ENCODE measurements at regions not wholly inside any gene's neighbourhood (a gene's known extent, or its start where the extent isn't known, plus 50 kb on each side); places are given as distances from the start of the nearest gene placed in this dataset.
"Not testable (repeated sequence)": the region's sequence is repeated elsewhere in the genome, so short reads cannot be mapped to it uniquely, and the experiment has no call there.

DNA sequence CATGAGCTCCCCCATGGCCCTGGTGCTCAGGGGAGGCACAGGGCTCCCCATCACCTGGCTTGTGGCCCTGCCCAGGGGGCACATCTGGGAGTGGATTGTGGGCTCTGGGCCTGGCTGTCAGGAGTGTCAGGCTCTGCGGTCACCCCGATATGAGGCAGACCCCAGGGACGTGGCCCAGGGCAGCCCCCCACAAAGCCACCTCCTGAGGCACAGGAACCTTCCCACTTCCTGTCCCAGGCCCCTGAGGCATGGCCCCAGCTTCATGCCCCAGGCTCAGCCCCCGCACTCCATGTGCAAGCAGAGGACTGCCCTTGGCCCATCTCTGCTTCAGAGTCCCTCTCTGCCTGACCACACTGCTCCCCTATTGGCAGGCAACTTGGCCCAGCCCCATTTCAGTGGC, 160.3 kb downstream of the PCTP start:
- DNase-seq: no peak

DNA sequence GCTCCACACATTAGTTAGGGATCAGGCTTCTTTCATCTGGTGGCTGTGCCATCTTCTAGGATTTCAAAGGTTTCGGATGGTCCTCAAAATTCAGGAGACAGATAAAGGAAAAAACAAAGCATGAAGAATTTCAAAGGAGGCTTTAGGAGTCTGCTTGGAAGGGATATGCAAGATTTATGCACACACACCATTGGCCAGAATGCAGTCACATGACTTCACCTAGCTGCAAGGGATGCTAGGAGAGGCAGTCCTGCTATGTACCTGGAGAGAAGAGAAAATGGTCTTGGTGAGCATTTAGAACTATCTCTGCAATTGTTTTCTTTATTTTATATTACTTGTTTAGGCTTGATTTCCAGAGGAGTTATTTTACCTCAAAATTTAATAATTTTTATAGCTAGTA, 174.6 kb downstream of the PCTP start:
- no peak for DNase-seq

DNA sequence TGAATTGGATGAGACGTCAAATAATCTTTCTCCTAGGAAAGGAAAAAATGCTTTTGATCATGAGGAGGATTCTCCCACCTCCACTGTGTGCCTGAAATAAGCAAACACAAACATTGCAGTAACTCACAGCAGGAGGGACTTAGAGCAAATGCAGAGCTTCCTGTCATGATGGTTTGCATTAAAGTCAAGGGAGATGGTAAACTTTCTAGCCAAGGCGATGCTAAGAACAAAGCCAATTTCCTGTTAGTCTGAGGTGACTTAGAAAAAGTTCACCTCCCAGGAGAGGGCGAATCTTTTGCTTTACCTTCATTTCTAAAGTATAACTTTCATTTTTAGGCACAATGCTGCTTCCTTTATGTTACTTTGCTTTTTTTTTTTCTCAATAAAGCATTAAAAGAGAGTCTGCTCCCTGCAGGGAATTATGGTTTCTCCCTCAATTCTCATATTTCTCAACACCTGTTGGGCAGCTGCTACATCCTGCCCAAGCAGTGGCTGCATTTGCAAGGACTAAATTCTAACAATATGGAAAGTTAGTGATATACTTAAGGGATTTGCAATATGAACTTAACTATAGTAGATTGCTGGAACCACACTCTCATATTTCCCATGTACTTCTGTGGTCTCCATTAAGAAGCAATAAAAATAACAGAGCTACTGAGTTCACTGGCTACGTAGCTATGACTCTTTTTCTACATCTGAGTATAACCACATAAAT, 175.6 kb downstream of the PCTP start:
- no peak for DNase-seq

DNA sequence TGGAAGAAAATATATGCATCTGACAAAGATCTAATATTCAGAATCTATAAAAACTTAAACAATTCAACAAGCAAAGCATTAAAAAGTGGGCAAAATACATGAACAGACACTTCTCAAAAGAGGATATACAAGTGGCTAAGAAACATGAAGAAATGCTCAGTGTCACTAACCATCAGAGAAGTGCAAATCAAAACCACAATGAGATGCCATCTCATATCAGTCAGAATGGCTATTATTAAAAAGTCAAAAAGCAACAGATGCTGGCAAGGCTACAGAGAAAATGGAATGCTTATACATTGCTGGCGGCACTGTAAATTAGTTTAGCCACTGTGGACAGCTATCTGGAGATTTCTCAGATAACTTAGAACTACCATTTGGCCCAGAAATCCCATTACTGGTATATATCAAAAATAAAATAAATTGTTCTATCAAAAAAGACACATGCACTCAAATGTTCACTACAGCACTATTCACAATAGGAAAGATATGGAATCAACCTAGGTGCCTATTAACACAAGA, 179.5 kb downstream of the PCTP start:
- no peak for DNase-seq

DNA sequence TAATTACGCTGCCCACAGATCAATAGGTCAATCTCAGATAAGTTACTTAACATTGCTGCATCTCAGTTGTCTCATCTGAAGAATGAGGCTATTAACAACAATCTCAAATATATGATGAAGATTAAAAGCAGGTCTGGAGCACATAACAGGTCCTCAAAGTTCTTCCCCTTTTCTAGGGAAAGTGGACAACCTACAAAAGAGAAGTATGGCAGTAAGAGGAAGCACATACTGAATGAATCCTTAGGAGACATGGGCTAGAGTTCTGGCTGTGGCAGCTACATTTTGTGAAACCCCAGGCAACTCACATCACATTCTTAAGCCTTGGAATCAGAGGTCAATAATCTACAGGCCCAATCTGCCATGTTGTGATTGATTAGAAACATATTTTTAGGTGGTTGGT, 180.6 kb downstream of the PCTP start:
- no peak for DNase-seq

DNA sequence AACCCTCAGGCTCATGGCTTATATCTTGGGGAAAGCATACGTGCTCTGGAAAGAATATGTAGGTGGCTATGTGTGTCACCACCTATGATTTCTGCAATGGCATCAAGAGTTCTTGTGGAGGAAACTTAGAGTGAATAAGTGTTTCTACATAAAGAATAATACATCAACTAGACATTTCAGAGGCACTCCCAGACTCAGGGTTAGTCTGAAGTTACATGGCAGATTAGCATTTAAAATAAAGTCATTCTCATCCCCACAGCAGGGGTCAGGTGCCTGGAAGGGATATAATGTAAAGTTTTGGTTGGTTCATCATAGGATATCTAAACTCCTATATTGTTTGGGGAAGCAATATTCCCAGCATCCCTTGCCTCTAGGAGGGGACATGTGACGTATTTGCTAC, 182.1 kb downstream of the PCTP start:
- no peak for DNase-seq

DNA sequence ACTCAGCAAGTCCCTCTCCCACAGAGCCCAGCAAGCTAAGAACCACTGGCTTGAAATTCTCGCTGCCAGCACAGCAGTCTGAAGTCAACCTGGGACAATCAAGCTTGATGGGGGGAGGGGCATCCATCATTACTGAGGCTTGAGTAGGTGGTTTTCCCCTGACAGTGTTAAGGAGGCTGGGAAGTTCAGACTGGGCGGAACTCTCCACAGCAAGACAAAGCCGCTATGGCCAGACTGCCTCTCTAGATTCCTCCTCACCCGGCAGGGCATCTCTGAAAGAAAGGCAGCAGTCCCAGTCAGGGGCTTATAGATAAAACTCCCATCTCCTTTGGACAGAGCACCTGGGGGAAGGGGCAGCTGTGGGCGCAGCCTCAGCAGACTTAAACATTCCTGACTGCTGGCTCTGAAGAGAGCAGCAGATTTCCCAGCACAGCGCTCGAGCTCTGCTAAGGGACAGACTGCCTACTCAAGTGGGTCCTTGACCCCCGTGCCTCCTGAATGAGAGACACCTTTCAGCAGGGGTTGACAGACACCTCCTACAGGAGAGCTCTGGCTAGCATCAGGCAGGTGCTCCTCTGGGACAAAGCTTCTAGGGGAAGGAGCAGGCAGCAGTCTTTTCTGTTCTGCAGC, 188.4 kb downstream of the PCTP start:
- not testable (repeated sequence) for DNase-seq

DNA sequence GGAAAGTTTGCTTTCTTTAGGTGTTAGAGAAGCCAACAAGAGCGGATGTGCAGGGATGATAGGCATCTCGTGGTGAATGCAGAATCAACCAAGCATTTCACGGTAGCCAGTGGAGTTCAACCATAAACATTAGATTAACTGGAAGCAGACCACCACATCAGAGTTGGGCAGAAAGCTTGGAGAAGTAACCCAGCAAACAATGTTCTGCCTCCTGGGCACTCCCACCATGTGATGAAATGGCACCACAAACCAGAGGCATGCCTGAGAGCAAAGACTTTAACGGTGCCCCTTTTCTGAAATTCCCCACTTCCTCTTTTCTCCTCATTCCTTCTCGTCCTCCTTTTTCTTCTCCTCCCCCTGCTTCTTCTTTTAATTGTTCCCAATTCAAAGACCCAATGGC, 193.5 kb upstream of the ANKFN1 start:
- DNase-seq: no peak

DNA sequence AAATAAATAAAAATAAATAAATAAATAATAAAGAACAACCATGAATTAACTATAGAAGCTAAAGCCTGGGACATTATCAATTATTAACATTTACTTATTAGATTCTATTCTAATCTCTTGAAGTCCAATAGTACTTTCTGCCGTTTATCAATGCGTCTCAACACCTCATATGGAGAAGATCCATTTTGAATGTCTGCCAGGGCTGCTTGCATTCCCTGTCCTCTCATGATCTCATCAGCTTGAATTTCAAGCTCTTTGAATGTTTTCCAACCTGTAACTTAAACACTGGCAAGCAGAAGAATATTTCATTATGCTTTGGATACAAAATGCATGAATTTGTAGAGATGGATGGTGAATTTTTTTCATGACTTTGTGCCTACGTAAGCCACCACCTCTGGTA, 191.9 kb upstream of the ANKFN1 start:
- DNase-seq: no peak

DNA sequence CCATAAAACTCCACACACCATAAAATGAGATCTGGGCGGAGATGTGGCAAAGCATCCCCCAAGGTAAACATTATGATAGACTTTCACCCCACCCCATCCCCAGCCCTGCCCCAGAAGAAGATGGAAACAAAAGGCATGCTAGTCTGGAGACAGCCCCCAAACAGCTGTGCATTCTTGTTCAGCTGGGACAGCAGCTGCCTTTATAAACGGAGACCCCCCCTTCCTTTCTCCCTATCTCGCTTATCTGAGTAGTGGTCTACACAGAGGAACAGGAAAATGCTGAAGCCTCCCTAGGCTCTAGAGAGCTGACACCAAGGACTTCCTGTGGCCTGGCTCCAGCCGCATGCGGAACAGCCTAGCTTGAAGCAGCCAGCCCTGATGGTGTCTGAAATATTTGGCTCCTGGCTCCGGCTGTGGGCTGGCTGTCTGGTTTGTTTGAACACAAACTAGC, 190.3 kb upstream of the ANKFN1 start:
- DNase-seq: no peak

DNA sequence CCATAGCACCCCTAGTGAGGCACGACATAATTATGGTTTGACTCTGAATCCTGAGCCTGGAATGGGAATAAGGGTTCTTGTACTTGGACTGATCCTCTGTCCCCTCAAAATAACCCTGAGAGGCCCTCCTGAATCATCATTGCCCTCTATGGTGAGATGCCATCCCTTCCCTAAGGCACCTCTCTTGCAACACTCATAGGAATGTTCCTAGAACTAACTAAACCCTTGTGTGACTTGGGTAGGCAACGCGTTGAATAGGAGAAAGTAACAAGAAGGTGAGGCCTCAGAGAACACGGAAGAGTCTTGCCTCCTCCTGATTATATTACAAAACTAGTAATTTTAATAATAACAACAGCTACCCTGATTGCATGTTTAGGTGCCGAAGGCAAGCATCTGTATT, 189.1 kb upstream of the ANKFN1 start:
- no peak for DNase-seq

DNA sequence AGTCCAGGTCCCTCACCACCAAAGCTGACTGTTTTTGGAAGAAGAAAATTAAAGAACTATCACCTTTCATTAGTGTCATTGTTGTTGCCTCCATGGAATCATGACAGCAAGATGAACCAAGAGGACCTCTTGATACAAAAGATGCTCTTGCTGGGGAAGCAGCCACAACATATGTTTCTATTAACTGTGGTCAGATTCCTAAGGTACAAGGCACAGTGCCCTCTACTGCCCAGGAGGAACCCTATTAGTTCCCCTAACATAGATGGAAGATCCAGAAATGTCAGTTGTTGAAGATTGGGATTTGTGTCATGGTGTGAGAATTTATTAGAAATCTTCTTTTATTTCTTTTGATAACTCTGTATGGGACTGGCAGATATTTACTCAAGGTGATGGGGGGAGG, 188.2 kb upstream of the ANKFN1 start:
- DNase-seq: no peak

DNA sequence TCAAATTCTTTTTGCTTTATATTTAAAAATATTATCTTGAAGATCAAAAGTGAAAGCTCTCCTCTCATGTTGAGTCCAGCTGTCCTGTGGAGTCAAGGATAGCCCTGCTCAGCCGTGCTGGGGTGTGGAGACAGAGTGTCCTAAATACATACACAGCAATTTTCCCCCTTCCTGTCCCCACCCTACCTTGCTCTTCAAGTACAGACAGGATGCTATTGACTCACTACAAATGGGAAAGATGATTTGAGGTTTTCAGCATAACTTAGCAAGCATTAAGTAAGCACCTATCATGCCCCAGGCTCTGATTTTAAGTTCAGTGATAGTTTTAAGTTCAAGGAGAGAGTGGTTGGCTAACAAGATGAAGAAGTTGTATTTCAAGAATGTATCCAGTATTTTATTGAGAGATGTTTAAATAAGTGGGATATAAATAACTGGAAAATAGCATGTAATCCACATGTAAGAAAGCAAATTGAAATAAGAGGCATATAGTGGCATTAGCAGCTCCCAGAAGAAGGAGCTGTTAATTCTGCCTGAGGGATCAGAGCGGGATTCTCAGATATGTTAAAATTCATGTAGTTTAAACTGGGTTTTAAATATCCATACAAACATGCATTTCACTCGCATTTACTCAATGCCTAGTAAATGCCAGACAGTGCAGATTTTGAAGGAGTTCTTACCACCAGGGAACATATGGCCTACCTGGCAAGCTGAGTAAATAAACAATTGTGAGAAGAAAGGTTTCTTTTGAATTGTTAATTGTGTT, 183.5 kb upstream of the ANKFN1 start:
- DNase-seq: no peak

DNA sequence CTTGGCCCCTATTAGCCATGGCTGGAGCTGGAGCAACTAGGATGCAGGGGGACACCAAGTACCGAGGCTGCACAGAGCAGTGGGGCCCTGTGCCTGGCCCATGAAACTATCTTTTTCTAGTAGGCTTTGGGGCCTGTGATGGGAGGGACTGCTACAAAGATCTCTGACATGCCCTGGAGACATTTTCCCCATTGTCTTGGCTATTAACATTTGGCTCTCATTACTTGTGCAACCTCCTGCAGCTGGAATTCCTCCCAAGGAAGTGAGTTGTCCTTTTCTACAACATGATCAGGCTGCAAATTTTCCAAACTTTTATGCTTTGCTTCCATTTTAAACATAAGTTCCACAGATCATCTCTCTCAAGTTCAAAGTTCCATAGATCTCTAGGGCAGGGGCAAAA, 174.7 kb upstream of the ANKFN1 start:
- DNase-seq: no peak

DNA sequence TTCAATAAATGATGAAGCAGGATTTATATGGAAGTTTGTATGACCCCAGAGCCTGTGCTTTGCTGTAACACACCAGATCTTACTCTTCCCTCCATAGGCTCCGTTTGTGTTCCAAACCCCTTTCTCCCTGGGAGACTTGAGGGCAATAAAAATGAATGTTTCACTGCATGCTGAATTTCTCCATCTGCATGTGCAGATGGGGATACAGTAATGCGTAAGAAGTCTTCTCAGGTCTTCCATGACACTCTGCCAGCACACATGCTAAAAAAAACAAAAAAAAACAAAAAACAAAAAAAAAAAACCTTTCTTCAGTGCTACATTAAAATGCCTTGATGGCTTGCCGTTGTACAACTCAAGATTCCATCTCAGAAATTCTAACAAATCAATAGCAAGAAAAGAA, 170.2 kb upstream of the ANKFN1 start:
- no peak for DNase-seq

DNA sequence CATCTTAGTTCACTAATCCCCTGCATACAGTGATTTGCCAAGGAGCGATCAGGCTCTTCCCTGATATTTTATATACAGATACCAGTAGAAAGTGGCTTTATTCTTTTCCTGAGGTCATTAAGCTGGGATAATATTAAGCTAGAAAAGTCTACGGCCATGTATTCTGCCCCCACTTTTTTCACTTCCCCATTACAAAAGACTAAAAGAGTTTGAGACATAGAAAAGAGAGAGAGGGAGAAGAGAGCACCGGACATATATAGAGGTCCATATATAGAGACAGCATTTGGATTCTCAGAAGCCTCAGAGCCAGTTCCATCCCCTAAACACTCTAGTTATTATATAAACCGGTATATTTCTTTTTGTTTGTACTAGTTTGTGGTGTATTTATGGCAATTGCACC, 166.5 kb upstream of the ANKFN1 start:
- DNase-seq: no peak

DNA sequence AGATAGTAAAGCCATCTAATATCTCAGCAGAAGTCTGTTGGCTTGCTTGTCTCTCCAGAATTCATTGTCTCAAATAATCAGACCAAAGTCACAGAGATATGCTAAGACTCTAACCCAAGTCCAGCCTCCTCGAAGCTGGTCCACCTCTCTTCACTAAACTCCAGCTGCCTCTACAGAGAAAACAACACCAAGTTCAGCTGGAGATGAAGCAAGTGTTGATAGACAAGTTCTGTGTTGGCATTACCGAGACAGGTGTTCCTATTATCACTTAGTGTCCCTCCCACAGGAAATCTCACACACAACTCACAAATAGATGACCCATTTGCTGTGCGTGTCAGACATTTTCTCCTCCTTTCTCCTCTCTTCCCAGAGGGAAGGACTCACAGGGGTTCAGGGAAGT, 164.4 kb upstream of the ANKFN1 start:
- DNase-seq: no peak

DNA sequence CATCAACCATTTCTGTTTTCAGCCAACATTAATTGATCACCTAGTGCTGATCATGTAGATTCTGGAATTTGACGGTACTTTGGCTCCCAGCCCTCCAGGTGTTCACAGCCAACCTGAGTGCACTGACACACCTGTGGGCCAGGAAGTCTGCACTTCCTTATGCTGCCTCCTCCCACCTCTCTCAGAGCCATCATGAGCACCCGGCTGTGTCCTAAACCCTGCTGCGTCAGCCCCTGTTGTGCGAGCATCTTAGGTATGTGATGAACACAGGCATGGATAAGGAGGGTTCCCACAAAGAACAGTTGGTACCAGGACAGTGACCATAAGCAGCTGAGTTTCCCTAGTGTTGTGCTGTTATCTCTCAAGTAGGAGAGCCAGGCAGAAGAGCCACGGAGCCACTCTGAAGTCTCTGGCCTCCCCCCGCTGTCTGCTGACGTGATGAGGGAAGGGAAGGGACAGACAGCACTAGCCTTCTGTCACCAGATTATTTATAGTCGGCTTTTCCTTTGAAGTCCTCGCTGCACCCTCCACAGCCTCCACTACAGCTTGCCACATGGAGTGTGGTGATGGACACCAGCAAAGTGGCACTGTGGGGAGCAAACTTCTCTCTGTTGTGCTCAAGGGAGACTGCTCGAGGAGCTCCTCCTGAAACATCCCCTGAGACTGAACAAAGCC, 162.8 kb upstream of the ANKFN1 start:
- no peak for DNase-seq

DNA sequence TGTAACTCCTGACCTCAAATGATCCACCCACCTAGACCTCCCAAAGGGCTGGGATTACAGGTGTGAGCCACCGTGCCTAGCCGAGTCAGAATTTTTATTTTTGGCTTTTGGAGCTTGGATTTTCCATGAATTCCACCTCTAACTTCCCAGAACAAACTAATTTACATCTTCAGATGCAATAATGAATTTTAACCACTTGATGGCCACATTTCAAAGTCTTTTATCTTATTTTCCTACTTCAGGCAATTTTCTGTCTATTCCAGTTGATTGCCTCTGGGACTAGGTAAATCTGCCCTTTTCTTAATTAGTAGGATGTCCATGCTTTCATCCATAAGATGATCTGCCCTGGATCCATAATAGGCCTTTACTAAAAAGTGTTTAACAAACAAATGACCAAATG, 156.4 kb upstream of the ANKFN1 start:
- no peak for DNase-seq

DNA sequence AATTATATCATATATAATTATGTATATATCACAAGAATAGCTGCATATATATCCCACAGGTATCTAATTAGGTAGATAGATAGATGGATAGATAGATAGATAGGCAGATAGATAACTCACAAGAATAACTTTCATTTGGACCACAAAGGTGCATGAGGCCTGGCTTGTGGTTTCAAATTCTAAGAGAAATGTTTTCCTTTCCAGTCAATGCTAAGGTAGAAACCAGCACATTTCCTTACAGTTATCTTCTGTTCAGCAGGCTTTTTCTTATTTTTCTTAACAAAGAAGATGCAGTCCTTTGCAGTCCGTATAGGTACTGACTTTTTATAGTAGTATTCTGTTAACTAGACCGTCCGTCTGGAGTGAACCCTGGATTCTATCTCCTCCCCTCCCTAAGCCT, 152.9 kb upstream of the ANKFN1 start:
- DNase-seq: no peak

DNA sequence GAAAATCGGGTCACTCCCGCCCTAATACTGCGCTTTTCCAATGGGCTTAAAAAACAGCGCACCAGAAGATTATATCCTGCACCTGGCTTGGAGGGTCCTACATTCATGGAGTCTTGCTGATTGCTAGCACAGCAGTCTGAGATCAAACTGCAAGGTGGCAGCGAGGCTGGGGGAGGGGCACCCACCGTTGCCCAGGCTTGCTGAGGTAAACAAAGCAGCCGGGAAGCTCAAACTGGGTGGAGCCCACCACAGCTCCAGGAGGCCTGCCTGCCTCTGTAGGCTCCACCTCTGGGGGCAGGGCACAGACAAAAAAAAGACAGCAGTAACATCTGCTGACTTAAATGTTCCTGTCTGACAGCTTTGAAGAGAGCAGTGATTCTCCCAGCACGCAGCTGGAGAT, 150.6 kb upstream of the ANKFN1 start:
- not testable (repeated sequence) for DNase-seq

DNA sequence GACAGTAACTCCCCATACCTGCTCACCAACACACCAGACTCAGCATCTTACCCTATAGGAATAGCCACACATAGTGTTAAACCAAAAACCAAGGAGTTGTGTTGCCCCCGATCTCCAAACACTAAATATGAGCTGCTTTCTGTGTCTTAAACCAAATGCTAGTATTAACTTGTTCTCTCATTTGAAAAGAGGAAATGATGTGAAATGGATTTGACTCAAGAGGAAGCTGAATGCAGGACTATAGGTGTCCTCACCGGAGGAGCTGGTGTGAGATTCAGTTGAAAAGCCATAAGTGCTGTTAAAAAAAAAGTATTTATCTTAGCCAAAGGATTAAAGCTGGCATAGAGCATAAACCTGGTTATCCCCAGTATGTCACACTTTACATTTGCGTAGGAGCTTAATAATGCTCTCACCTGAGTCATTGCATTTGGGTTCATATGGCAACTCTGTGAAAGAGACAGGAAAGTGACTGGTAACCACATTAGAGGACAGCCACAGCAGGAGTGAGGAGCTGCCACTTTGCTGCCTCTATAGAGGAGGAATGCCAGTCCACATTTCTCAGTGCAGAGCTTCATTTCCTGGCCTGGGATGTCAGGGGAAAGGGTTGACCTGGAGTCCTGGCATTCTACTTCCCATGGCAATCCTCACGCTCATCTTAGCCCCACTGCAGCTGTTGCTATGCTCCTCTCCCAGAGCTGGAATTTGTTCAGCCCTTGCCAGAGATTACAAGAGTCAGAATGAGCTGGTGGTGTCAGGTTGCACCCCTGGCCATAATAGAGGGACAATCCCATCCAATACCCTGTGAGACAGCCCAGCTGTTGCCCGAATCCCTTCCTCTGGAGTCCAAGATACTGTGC, 143.3 kb upstream of the ANKFN1 start:
- DNase-seq: no peak
